Gastroesophageal sphincter (tissue), 4 donors: ENCODE measurements at regions not wholly inside any gene's neighbourhood (a gene's known extent, or its start where the extent isn't known, plus 50 kb on each side); places are given as distances from the start of the nearest gene placed in this dataset.

ENCODE experiments used
- ATAC-seq: fragments of 150-250 bp; one replicate; pipeline ENCODE4 v1.9.1; 2016; ENCODE audit warnings: mild to moderate bottlenecking, moderate library complexity
- H3K27ac ChIP-seq, 4 donors: fragments of 200-600 bp; sonication (generic) in 3 of 4; 1 replicate in 3 of 4; 2 replicates in 1 of 4; pipeline ENCODE4 v1.5.1; 2016 to 2019
- H3K27me3 ChIP-seq: fragments of 200-600 bp; sonication (generic); one replicate; pipeline ENCODE4 v1.5.1; 2019
- H3K36me3 ChIP-seq, 2 donors: fragments of 200-600 bp; sonication (generic); one replicate each; pipeline ENCODE4 v1.5.1; 2019; ENCODE audit warnings: control low read depth in 1 of 2
- H3K4me1 ChIP-seq, 3 donors: fragments of 200-600 bp; sonication (generic); 1 replicate in 2 of 3; 2 replicates in 1 of 3; pipeline ENCODE4 v1.5.1; 2016 to 2019; ENCODE audit warnings: control low read depth in 2 of 3
- H3K4me3 ChIP-seq, 2 donors: fragments of 200-600 bp; sonication (generic); one replicate each; pipeline ENCODE4 v1.5.1; 2019; ENCODE audit warnings: mild to moderate bottlenecking in 1 of 2, moderate library complexity in 1 of 2
- H3K9me3 ChIP-seq, 3 donors: fragments of 200-600 bp; sonication (generic); one replicate each; pipeline ENCODE4 v1.5.1; 2017 to 2019; ENCODE audit warnings: control low read depth in 2 of 3
- CTCF ChIP-seq, 4 experiments: fragments of 200-600 bp in 2 of 4; fragments of 450-650 bp in 2 of 4; sonication (generic) in 1 of 4; IDR thresholded peaks; one replicate each; pipeline ENCODE4 v1.5.1; 2017 to 2019; ENCODE audit warnings: antibody characterized with exemption in 4 of 4, mild to moderate bottlenecking in 2 of 4, moderate library complexity in 2 of 4
- EP300 ChIP-seq: sonication (generic); formaldehyde crosslinking; IDR thresholded peaks from one replicate; pipeline ENCODE4 v1.6.1; 2017; ENCODE audit warnings: antibody characterized with exemption, mild to moderate bottlenecking
- POLR2A ChIP-seq, 2 donors: fragments of 450-650 bp; IDR thresholded peaks; one replicate each; pipeline ENCODE4 v1.6.1; 2017; ENCODE audit warnings: antibody characterized with exemption in 2 of 2, mild to moderate bottlenecking in 2 of 2, moderate library complexity in 1 of 2
- POLR2AphosphoS5 ChIP-seq: sonication (generic); formaldehyde crosslinking; IDR thresholded peaks from one replicate; pipeline ENCODE4 v1.6.1; 2017; ENCODE audit warnings: antibody characterized with exemption
- WGBS, 2 donors: methylation state at CpG; one replicate each; pipeline ENCODE4 v1.1.5; 2018; ENCODE audit warnings: low coverage in 1 of 2; 5-methylcytosine and 5-hydroxymethylcytosine counted together

DNA sequence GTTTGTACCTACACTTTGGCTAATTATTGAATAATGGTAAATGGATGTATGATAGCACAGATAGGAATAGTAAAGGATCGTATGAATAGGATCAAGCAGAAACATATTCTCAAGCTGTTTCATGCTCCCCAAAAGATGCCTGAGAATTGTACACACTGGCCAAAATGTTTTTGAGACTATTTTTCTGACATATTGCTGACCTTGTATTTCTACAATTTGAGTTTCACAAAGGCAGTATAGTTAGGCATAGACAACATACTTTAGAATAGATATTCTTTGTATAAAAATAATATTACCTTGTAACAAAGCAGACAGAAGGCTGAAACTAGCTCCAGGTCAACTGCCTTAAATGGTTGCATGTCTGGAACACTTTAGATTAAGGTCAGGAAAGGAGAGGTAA is 598.4 kb downstream of the COL12A1 start:
- no peak for ATAC-seq
- WGBS, 2 donors = 50 to 83% methylated on average over 1 of the region's 1 CpG
- Histone ChIP-seq H3K27ac (peak overlapping the region; percentile 64 to 89 (median 73)), H3K27me3 (no peaks in the 10 kb centered on the region), H3K4me1 (peaks cover 5 to 29% (median 10%) of the 10 kb centered on the region in 3 donors), H3K4me3 (no peak overlapping the region), H3K36me3 (no peaks in the 10 kb centered on the region), H3K9me3 (no peaks in the 10 kb centered on the region)
- TF ChIP-seq CTCF (IDR thresholded peaks at IDR 0.05) (no peak), POLR2A (IDR thresholded peaks at IDR 0.05) (no peak), POLR2AphosphoS5 (no peak), EP300 (no peak)

DNA sequence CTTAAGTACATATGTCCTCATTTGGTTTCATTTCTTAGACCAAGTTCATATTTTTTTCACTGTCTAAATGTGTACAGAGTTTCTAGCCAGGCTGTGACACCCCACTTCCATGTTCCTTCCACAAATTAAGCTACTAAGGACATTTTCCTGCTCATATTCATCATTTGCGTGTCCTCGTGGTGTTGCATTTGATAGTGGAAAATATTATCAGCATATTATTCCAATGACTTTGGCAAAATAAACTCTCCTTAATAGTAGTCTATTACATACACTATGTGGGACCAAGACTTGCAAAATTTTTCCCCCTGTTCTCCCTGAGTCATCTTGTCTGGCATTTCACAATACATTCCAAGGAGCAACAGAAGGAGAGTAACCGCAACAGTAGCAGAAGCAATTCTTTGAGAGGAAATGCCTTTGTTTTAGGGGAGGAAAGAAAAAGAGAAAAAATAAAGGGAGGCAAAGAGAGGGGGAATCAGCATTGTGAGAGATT is 599.2 kb downstream of the COL12A1 start:
- 13 to 19% methylated on average over 3 of the region's 3 CpGs for WGBS, 2 donors
- Histone ChIP-seq H3K9me3 (no peaks in the 10 kb centered on the region), H3K4me3 (no peak overlapping the region), H3K36me3 (no peaks in the 10 kb centered on the region), H3K27me3 (no peaks in the 10 kb centered on the region), H3K27ac (peak overlapping the region; percentile 64 to 89 (median 73)), H3K4me1 (peaks cover 5 to 32% (median 10%) of the 10 kb centered on the region in 3 donors)
- TF ChIP-seq EP300 = no peak
- TF ChIP-seq POLR2AphosphoS5 = peak; percentile 58
- ATAC-seq = peak; percentile 94

GRCh38 chr6:74605922-74606581 is 599.8 kb downstream of the COL12A1 start:
- ATAC-seq = peak; percentile 16
- H3K4me1 ChIP-seq = peaks cover 5 to 37% (median 10%) of the 10 kb centered on the region in 3 donors
- H3K27ac ChIP-seq = peak overlapping the region; percentile 64 to 89 (median 73)
- 56 to 82% methylated on average over 3 of the region's 3 CpGs for WGBS, 2 donors
- H3K4me3 ChIP-seq = no peak overlapping the region
- no peaks in the 10 kb centered on the region for H3K36me3 ChIP-seq
- no peaks in the 10 kb centered on the region for H3K27me3 ChIP-seq
- TF ChIP-seq CTCF (IDR thresholded peaks at IDR 0.05) (no peak), POLR2AphosphoS5 (no peak), EP300 (no peak), POLR2A (IDR thresholded peaks at IDR 0.05) (no peak)
- H3K9me3 ChIP-seq = no peaks in the 10 kb centered on the region

GRCh38 chr6:74604279-74604678 is 601.6 kb downstream of the COL12A1 start:
- WGBS, 2 donors = 67 to 77% methylated on average over 3 of the region's 3 CpGs
- H3K27ac ChIP-seq = peak overlapping the region in 1 of 4 donors; percentile 71
- TF ChIP-seq POLR2A (IDR thresholded peaks at IDR 0.05) (no peak), POLR2AphosphoS5 (no peak), CTCF (IDR thresholded peaks at IDR 0.05) (no peak), EP300 (no peak)
- H3K4me1 ChIP-seq = peaks cover 5 to 40% (median 10%) of the 10 kb centered on the region in 3 donors
- no peaks in the 10 kb centered on the region for H3K36me3 ChIP-seq
- no peak for ATAC-seq
- H3K9me3 ChIP-seq = no peaks in the 10 kb centered on the region
- no peaks in the 10 kb centered on the region for H3K27me3 ChIP-seq
- H3K4me3 ChIP-seq = no peak overlapping the region

GRCh38 chr6:74603322-74604076 is 602.4 kb downstream of the COL12A1 start:
- Histone ChIP-seq H3K4me3 (no peak overlapping the region), H3K27me3 (no peaks in the 10 kb centered on the region), H3K4me1 (peaks cover 5 to 40% (median 10%) of the 10 kb centered on the region in 3 donors), H3K36me3 (no peaks in the 10 kb centered on the region), H3K27ac (peak overlapping the region in 1 of 4 donors; percentile 11), H3K9me3 (no peaks in the 10 kb centered on the region)
- WGBS, 2 donors = 87 to 100% methylated on average over 2 of the region's 2 CpGs
- ATAC-seq = no peak
- TF ChIP-seq EP300 (no peak), CTCF (IDR thresholded peaks at IDR 0.05) (no peak), POLR2A (IDR thresholded peaks at IDR 0.05) (no peak), POLR2AphosphoS5 (no peak)
